CD4-positive, alpha-beta T cell treated with Interleukin-6 for 4 hours (primary cell): ENCODE measurements at regions not wholly inside any gene's neighbourhood (a gene's known extent, or its start where the extent isn't known, plus 50 kb on each side); places are given as distances from the start of the nearest gene placed in this dataset.
"Not testable (repeated sequence)": the region's sequence is repeated elsewhere in the genome, so short reads cannot be mapped to it uniquely, and the experiment has no call there.

Source experiments
- DNase-seq: peaks from one replicate; pipeline ENCODE4 v3.0.0-alpha.2; 2020; ENCODE audit warnings: mixed read lengths

- DNase-seq: no peak
These were observed 97.0 kb downstream of the PHETA1 start for GRCh38 chr12:111271674-111272418.

GRCh38 chr12:111270774-111271173 is 98.1 kb downstream of the PHETA1 start:
- DNase-seq: no peak

GRCh38 chr12:111270239-111270638 is 98.7 kb downstream of the PHETA1 start:
- DNase-seq: no peak

- no peak for DNase-seq
These were observed 99.2 kb downstream of the PHETA1 start for GRCh38 chr12:111269718-111270117.

- DNase-seq: peak; percentile 19
These were observed 99.9 kb downstream of the PHETA1 start for GRCh38 chr12:111268738-111269572.

- no peak for DNase-seq
These were observed 101.8 kb downstream of the PHETA1 start for GRCh38 chr12:111267144-111267543.

GRCh38 chr12:111261911-111262676 is 106.8 kb downstream of the PHETA1 start:
- no peak for DNase-seq

GRCh38 chr12:111260732-111261131 is 108.2 kb downstream of the PHETA1 start:
- no peak for DNase-seq

GRCh38 chr12:111259231-111259630 is 109.7 kb downstream of the PHETA1 start:
- DNase-seq: no peak

- not testable (repeated sequence) for DNase-seq
These were observed 110.8 kb downstream of the PHETA1 start for GRCh38 chr12:111258081-111258480.

- no peak for DNase-seq
These were observed 111.4 kb downstream of the PHETA1 start for GRCh38 chr12:111257435-111257902.

GRCh38 chr12:111256629-111257434 is 112.1 kb downstream of the PHETA1 start:
- DNase-seq: no peak

- no peak for DNase-seq
These were observed 113.6 kb downstream of the PHETA1 start for GRCh38 chr12:111255261-111255660.

- DNase-seq: no peak
These were observed 114.8 kb downstream of the PHETA1 start for GRCh38 chr12:111254106-111254505.

GRCh38 chr12:111253213-111253612 is 115.7 kb downstream of the PHETA1 start:
- DNase-seq: no peak

GRCh38 chr12:111251787-111252186 is 117.1 kb downstream of the PHETA1 start:
- no peak for DNase-seq

- no peak for DNase-seq
These were observed 117.7 kb downstream of the PHETA1 start for GRCh38 chr12:111251058-111251730.

GRCh38 chr12:111250251-111250881 is 118.5 kb downstream of the PHETA1 start:
- DNase-seq: no peak

- DNase-seq: no peak
These were observed 119.1 kb downstream of the PHETA1 start for GRCh38 chr12:111249757-111250156.

- no peak for DNase-seq
These were observed 119.9 kb downstream of the PHETA1 start for GRCh38 chr12:111249018-111249370.
